GM12892 (cell line): ENCODE measurements at regions not wholly inside any gene's neighbourhood (a gene's known extent, or its start where the extent isn't known, plus 50 kb on each side); places are given as distances from the start of the nearest gene placed in this dataset.

Experiments used
- DNase-seq: peaks from one replicate; pipeline ENCODE4 v3.0.0; 2011; ENCODE audit not compliant: insufficient read length
- FAIRE-seq: peaks from 2 replicates; lab custom pipeline; 2011; peaks lifted over from hg19 to GRCh38; lab: Jason Lieb, UNC
- POLR2A ChIP-seq: IDR thresholded peaks from 2 replicates; pipeline ENCODE4 v1.6.1; 2011; ENCODE audit warnings: low read depth, low read length, control low read depth
- POLR2AphosphoS5 ChIP-seq: IDR thresholded peaks from 2 replicates; pipeline ENCODE4 v1.6.1; 2011; ENCODE audit warnings: low read depth, low read length, control low read depth
- TAF1 ChIP-seq: IDR thresholded peaks from 2 replicates; pipeline ENCODE4 v1.6.1; 2011; ENCODE audit warnings: low read depth, mild to moderate bottlenecking, control low read depth, low read length, borderline replicate concordance

DNA sequence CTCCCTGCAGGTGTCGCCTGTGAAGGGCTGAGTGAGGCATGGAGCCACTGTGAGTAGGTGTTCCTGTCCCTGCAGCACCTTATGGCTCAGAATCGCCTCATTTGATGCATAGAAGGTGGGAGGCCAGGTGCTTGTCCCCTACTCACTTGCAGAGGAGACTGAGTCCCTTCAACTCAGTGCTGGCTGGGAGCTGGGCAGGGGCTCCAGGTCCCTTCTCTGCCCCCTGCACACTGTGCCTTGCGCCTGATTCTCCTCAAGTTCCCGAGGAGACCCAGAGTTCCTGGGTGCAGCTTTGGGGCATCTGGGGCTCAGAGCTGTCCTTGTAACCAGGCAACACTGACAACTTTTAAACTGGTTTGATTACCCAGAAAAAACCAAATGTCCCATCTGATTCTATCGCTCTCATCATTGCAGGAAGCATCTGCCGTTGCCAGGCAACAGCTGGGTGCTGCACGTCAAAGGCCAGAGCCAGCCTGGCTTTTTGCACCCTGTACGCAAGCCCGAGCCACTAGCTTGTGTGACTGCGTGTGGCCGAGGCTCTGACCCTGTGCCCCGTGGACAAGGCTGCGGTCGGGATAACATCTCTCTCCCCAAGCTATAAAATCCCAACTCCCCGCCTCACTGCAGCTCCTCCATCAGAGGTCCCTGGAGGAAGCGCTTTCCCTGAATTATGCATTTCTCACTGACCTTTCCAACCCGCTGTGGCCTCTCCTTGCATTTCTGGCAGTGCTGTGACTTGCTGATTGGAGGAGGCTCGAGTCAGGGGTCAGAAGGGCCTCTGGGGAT is 130.8 kb upstream of the HDAC4 start:
- TF ChIP-seq TAF1 (no peak), POLR2A (no peak), POLR2AphosphoS5 (no peak)
- no peak for FAIRE-seq
- no peak for DNase-seq

GRCh38 chr2:239530749-239531316 is 130.0 kb upstream of the HDAC4 start:
- DNase-seq (no peak), FAIRE-seq (no peak)
- no peak for TF ChIP-seq POLR2AphosphoS5
- TF ChIP-seq TAF1 = no peak
- no peak for TF ChIP-seq POLR2A

DNA sequence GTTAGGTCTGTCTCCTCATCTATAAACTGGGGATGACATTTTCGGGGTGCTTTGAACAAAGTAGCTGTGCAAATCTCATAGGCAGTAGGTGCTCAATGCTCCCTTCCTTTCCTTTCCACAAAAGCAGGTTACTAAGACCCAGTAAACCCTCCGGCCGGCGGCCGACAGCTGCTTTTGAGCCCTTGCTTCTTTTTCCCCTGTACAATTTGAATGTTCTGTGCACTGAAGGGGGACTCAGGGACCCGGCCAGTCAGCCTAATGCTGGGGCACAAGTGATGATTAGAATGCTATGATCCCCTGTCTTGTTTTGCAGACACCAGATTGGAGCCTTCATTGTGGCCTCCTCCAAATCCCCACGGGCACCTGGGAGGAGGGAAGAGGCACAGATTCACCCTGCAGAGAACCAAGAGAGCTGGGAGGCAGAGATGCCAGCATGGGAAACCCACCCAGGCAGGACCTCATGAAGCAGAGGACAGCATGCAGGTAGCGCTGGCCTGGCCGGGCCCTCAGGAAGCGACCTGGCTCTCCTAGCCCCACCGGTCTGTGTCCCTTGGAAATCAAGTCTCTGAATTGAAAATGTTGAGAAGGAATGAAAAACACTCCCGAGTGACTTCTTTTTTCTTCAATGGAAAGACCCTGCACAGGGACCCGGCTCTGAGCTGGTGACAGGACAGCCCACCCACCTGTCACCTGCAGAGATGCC is 128.6 kb upstream of the HDAC4 start:
- DNase-seq = no peak
- no peak for FAIRE-seq
- TF ChIP-seq POLR2A (no peak), TAF1 (no peak), POLR2AphosphoS5 (no peak)

- no peak for FAIRE-seq
- DNase-seq = no peak
- no peak for TF ChIP-seq TAF1
- TF ChIP-seq POLR2A = no peak
- TF ChIP-seq POLR2AphosphoS5 = no peak
These were observed 128.1 kb upstream of the HDAC4 start for GRCh38 chr2:239528883-239529282.

DNA sequence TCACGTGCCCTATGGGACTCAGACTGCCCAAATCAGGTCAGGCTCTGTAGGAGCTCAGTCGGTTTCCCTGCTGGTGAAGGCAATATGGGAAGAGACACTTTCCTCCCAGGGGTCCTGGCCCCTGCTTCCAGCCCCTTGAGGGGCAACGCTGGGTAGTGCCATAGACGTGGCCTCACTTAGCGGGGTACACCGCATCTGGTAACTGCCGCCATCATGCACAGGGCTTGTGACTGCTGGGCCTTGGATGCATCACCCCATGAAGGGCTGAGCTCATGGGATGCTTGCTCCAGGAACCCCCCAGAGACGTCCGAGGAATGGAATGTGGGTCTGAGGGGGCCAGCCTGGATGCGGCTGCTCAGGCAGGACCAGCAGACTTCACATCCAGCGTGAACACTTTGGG is 127.3 kb upstream of the HDAC4 start:
- DNase-seq (no peak), FAIRE-seq (no peak)
- TF ChIP-seq POLR2A (no peak), POLR2AphosphoS5 (no peak), TAF1 (no peak)

- FAIRE-seq (no peak), DNase-seq (no peak)
- TF ChIP-seq POLR2A (no peak), POLR2AphosphoS5 (no peak), TAF1 (no peak)
These were observed 126.0 kb upstream of the HDAC4 start for GRCh38 chr2:239526666-239527415.

DNA sequence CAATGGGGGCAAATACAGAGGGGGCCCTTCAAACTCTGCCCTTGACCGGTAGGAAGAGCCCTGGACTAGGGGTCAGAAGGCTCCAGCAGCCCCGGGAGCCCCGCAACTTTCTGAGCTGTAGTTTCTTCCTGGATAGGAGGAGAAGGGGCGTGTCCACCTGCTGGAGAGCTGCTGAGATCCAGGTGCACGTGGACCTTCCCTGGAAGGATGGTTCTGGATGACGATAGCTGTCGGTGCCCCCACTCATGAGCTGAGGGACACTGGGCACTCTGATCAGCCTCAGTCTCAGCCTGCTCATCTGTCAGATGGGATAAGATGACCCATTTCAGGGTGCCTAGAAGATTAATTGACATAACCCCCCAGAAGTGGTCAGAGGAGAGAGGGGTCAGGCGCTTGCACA is 125.2 kb upstream of the HDAC4 start:
- TF ChIP-seq POLR2AphosphoS5 (no peak), TAF1 (no peak), POLR2A (no peak)
- FAIRE-seq (no peak), DNase-seq (no peak)

DNA sequence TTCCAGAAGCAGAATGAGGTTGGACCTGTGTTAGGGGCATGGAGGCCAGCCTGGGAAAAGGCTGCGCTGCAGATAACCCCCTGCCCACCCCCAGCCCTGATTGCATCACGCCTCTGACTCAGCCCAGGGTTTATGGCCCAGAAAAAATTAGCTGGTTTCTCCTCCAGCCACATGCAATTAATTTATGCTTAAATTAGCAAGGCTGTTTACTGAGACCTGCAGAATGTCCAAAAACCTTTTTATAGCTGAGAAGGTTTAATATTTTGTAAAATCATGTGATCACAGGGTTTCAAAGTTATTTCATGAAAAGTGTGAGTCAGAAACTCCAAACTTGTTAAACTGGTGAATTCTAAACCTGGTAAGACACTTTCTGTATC is 123.1 kb upstream of the HDAC4 start:
- FAIRE-seq = no peak

DNA sequence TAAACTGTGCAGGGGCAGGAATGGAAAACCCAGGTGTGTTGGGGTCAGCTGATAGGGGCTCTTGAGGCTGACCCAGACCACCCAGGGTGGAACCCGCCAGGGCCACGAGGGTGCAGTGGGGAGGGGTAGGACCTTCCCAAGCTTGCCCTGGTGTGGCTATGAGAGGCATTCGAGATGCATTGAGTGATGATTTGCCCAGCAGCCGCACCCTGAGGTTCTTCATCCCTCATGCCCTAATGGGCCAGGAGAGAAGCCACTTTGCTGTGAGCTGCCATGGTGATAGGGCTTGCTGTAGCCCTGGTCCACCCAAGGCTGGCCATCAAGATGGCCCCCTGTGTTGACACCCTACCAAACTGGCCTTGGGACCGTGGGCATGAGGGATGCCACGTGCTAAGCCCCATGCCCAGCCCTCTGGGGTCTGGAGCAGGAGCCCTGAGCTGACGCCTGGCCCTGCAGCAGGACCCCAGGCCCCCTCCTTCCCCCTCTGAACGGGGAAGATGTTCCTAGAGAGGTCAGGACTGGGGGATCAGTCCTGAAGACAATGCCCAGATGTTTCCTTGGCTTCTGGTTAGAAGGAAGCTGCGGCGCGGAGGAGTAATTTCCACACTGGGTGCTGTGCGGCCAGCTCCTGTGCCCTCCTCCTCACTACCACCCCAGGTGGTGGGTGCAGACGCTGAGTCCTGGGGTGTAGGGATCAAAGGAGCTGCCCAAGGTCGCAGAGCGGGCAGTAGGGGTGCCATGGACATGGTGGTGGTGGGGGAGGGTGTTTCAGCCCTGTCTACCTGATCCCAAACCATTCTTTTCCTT is 122.5 kb upstream of the HDAC4 start:
- TF ChIP-seq POLR2AphosphoS5 = no peak
- no peak for DNase-seq
- no peak for FAIRE-seq

More for the DNA sequence above, 123.1 kb upstream of the HDAC4 start:
- TF ChIP-seq TAF1 = no peak
- no peak for TF ChIP-seq POLR2A
- TF ChIP-seq POLR2AphosphoS5 = no peak
- no peak for DNase-seq

DNA sequence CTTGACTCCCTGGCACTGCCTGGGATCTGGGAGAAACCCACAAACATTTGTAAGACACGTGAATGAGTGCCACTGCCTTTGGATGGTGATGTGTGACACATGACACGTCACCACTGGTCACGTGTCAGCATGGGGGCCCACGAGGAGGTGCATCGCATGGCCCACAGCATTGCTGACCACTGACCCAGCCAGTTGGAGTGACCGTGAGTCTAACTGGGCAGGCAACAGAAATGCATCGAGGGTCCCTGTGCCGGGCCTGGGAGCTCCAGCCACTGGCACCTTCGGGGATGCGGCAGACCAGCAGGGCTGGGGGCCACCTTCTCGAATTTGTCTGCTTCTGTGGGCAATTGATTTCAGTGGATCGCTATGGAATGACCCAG is 121.9 kb upstream of the HDAC4 start:
- FAIRE-seq (no peak), DNase-seq (no peak)
- TF ChIP-seq TAF1 = no peak
- no peak for TF ChIP-seq POLR2A
- TF ChIP-seq POLR2AphosphoS5 = no peak

GRCh38 chr2:239522002-239522739 is 121.4 kb upstream of the HDAC4 start:
- DNase-seq = no peak
- FAIRE-seq = no peak
- TF ChIP-seq TAF1 = no peak
- TF ChIP-seq POLR2A = no peak
- no peak for TF ChIP-seq POLR2AphosphoS5
